ENCODE measurements at regions not wholly inside any gene's neighbourhood (a gene's known extent, or its start where the extent isn't known, plus 50 kb on each side); places are given as distances from the start of the nearest gene placed in this dataset.
A peak's percentile ranks its signal among the peaks of the same experiment; 100 is the strongest.

GRCh38 chr4:129550281-129550785, 454.4 kb downstream of the C4orf33 start:
- no peak for TF ChIP-seq CTCF (IDR thresholded peaks at IDR 0.05; ENCODE audit: insufficient read depth, low read length, severe bottlenecking)
- FAIRE-seq (no peak), DNase-seq (ENCODE audit: low read depth) (no peak)
- Histone ChIP-seq H3K36me3 (ENCODE audit: control insufficient read depth, insufficient read depth, low read length) (no peaks in the 10 kb centered on the region), H3K27me3 (ENCODE audit: control insufficient read depth, insufficient read depth, low read length) (no peaks in the 10 kb centered on the region), H3K4me3 (ENCODE audit: low read depth, low read length) (no peak overlapping the region)

- no peaks in the 10 kb centered on the region for H3K36me3 ChIP-seq (ENCODE audit: control insufficient read depth, insufficient read depth, low read length)
- H3K27me3 ChIP-seq (ENCODE audit: control insufficient read depth, insufficient read depth, low read length) = no peaks in the 10 kb centered on the region
- no peak for DNase-seq (ENCODE audit: low read depth)
- no peak overlapping the region for H3K4me3 ChIP-seq (ENCODE audit: low read depth, low read length)
- no peak for FAIRE-seq
- no peak for TF ChIP-seq CTCF (IDR thresholded peaks at IDR 0.05; ENCODE audit: insufficient read depth, low read length, severe bottlenecking)
Measured at GRCh38 chr4:129561280-129561679, 465.3 kb downstream of the C4orf33 start.

GRCh38 chr4:129561886-129562671, 466.1 kb downstream of the C4orf33 start:
- FAIRE-seq = no peak
- no peak for TF ChIP-seq CTCF (IDR thresholded peaks at IDR 0.05; ENCODE audit: insufficient read depth, low read length, severe bottlenecking)
- peak; percentile 60 for DNase-seq (ENCODE audit: low read depth)
- H3K4me3 ChIP-seq (ENCODE audit: low read depth, low read length) = no peak overlapping the region
- H3K36me3 ChIP-seq (ENCODE audit: control insufficient read depth, insufficient read depth, low read length) = no peaks in the 10 kb centered on the region
- no peaks in the 10 kb centered on the region for H3K27me3 ChIP-seq (ENCODE audit: control insufficient read depth, insufficient read depth, low read length)

GRCh38 chr4:129565214-129565613, 469.3 kb downstream of the C4orf33 start:
- FAIRE-seq = no peak
- Histone ChIP-seq H3K36me3 (ENCODE audit: control insufficient read depth, insufficient read depth, low read length) (no peaks in the 10 kb centered on the region), H3K27me3 (ENCODE audit: control insufficient read depth, insufficient read depth, low read length) (no peaks in the 10 kb centered on the region), H3K4me3 (ENCODE audit: low read depth, low read length) (no peak overlapping the region)
- DNase-seq (ENCODE audit: low read depth) = no peak
- no peak for TF ChIP-seq CTCF (IDR thresholded peaks at IDR 0.05; ENCODE audit: insufficient read depth, low read length, severe bottlenecking)

GRCh38 chr4:129570326-129570725, 474.4 kb downstream of the C4orf33 start:
- no peak for FAIRE-seq
- H3K4me3 ChIP-seq (ENCODE audit: low read depth, low read length) = no peak overlapping the region

More at GRCh38 chr4:129570326-129570725, 474.4 kb downstream of the C4orf33 start:
- H3K27me3 ChIP-seq (ENCODE audit: control insufficient read depth, insufficient read depth, low read length) = no peaks in the 10 kb centered on the region
- DNase-seq (ENCODE audit: low read depth) = no peak
- TF ChIP-seq CTCF (IDR thresholded peaks at IDR 0.05; ENCODE audit: insufficient read depth, low read length, severe bottlenecking) = no peak
- no peaks in the 10 kb centered on the region for H3K36me3 ChIP-seq (ENCODE audit: control insufficient read depth, insufficient read depth, low read length)
